Activated naive CD8-positive, alpha-beta T cell treated with anti-CD3 and anti-CD28 coated beads, Interleukin-2, amount 50 U/mL, for 24 hours (primary cell): ENCODE measurements at regions not wholly inside any gene's neighbourhood (a gene's known extent, or its start where the extent isn't known, plus 50 kb on each side); places are given as distances from the start of the nearest gene placed in this dataset.

Source experiments
- ATAC-seq: fragments of 150-1000 bp; cut with Tn5 transposase; one replicate; pipeline ENCODE4 v1.10.0; 2021
- DNase-seq: peaks from one replicate; pipeline ENCODE4 v3.0.0; 2021
- H3K27ac Mint-ChIP-seq: one replicate; pipeline ENCODE4 v1.8.0; 2021; ENCODE audit warnings: mild to moderate bottlenecking, mixed read lengths
- H3K27me3 Mint-ChIP-seq: one replicate; pipeline ENCODE4 v1.8.0; 2021; ENCODE audit warnings: mixed read lengths
- H3K36me3 Mint-ChIP-seq: one replicate; pipeline ENCODE4 v1.8.0; 2021; ENCODE audit warnings: low read depth, mixed read lengths
- H3K4me1 Mint-ChIP-seq: one replicate; pipeline ENCODE4 v1.8.0; 2021; ENCODE audit warnings: mixed read lengths
- H3K4me3 Mint-ChIP-seq: one replicate; pipeline ENCODE4 v1.8.0; 2021; ENCODE audit warnings: mild to moderate bottlenecking, moderate library complexity, mixed read lengths
- H3K9me3 Mint-ChIP-seq: one replicate; pipeline ENCODE4 v1.8.0; 2021; ENCODE audit warnings: mixed read lengths

DNA sequence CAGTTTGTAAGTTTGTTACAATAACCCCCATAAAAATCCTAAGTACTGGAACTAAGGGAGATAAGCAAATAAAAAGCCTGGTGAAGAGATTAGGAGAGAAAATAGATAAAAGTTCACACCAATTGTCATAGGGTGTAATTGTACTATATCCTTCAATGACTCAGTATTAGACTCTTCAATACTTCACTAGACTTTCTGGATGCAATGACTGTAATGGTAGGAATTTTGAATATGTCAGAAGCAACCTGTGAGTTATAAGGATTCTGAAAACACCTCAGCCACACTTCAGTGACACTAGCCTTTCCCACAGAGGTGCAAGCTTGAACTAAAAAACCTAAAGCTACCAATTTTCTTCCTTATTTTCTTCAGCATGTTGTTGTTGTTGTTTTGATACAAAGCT is 147.9 kb downstream of the PTGER3 start:
- Mint-ChIP-seq H3K27me3 (peaks cover 2% of the 10 kb centered on the region), H3K36me3 (no peaks in the 10 kb centered on the region), H3K4me1 (no peaks in the 10 kb centered on the region), H3K4me3 (no peak overlapping the region), H3K27ac (no peak overlapping the region), H3K9me3 (no peaks in the 10 kb centered on the region)
- no peak for ATAC-seq
- no peak for DNase-seq

DNA sequence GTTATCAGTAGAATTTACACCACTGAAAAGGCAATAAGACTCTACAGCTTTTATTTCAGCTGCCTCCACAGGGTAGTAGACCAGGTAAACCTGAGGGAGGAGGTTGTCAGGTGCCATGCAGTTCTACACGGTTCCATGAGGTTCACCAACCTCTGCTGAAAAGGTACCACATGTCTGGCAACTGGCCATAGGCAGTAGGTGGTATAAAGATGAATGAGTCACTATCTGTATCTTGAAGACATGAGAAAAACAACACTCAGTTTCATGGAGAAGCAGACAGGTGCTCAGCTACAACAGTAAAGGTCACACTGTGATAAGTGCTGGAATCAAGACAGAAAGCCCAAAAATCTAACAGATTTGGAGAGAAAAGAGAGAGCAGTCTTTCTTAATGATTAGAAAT is 145.4 kb downstream of the PTGER3 start:
- H3K4me3 Mint-ChIP-seq, result no peak overlapping the region

DNA sequence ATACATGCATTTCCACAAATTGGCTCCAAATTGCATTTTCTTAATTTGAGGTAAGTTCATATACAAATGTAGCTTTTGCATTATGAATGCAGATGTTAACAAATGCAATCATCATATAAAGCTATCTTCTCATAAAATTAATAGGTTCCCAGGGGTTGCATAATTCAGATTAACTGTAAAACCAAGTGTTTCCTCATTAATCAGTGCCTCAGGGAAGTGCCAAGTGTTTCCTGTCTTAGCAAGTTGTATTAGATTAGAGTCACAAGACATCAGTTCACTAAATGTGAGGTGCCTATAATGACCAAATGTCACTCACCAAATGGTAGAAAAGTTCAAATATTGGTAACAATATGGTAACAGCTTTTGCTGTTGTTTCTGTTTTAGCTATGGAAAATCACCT is 140.8 kb downstream of the PTGER3 start:
- ATAC-seq, result no peak
- no peaks in the 10 kb centered on the region for H3K27me3 Mint-ChIP-seq
- no peak for DNase-seq

More for the DNA sequence above, 145.4 kb downstream of the PTGER3 start:
- no peak for ATAC-seq
- Mint-ChIP-seq H3K27ac (no peak overlapping the region), H3K36me3 (no peaks in the 10 kb centered on the region), H3K27me3 (peaks cover 2% of the 10 kb centered on the region), H3K9me3 (no peaks in the 10 kb centered on the region), H3K4me1 (no peaks in the 10 kb centered on the region)
- no peak for DNase-seq

DNA sequence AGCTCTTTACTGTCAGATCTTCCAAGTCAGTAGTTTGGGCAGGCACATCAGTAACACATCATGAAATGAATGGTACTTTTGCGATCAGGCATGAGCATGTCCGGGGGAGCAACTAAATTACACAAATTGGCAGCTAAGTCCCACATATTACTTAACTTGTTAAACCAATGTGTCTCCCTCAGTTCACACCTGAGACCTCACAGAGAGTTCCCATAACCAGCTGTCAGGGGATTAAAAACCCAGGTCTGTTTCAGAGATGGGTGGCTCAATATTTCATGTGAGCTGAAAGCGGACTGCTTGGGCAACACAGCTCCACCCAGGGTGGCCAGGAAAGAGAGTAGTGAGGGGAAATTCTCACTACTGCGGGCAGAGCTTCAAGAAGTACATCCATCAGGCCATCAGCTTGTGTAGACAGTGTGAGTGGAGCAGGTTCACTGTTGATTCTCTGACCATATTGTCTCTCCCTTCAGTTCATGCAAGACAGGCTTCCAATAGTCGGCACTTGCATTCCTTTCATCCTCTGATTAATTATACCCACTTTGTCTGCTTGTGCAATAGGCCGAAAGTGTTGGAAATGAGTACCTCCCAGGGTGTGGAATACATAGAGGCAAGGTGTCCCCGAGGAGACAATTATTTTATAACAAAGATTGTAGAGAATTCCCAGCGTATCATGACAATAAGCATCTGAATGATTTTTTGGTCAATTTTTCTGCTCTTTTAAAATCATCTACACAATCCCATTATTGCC is 139.9 kb downstream of the PTGER3 start:
- H3K4me3 Mint-ChIP-seq, result no peak overlapping the region
- no peak for DNase-seq
- H3K27me3 Mint-ChIP-seq, result no peaks in the 10 kb centered on the region
- H3K36me3 Mint-ChIP-seq, result no peaks in the 10 kb centered on the region
- H3K27ac Mint-ChIP-seq, result no peak overlapping the region
- H3K9me3 Mint-ChIP-seq, result peaks cover 5% of the 10 kb centered on the region
- ATAC-seq, result no peak
- peaks cover 2% of the 10 kb centered on the region for H3K4me1 Mint-ChIP-seq

More for the DNA sequence above, 140.8 kb downstream of the PTGER3 start:
- Mint-ChIP-seq H3K36me3 (no peaks in the 10 kb centered on the region), H3K9me3 (peaks cover under 1% of the 10 kb centered on the region), H3K27ac (no peak overlapping the region), H3K4me3 (no peak overlapping the region), H3K4me1 (peaks cover 2% of the 10 kb centered on the region)

DNA sequence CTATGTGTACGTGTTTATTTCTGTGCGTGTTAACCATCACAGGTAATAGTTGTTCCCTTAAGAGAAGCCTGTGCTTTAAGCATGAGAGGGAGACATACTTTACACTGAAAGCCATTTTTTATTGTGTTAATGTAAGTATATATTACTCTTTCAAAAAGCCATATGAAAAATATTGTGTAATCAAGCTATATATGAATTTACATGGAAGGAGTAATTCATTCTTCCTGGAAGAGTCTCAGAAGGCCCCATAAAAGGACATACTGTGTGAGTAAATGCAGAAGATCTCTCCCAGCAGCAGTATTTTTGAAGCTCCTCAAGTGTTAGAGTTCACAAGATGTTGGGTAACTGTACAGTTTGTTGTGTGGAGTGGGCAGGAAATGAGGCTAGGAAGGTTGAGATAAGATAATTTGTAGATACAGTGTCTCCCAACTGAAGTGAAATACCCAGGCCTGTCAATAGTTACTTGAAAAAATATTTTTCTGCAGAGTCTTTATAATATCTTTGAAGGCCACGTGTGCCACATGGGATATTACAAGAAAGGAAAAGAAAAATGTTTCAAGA is 138.3 kb downstream of the PTGER3 start:
- DNase-seq (no peak), ATAC-seq (no peak)
- Mint-ChIP-seq H3K27ac (no peak overlapping the region), H3K27me3 (no peaks in the 10 kb centered on the region), H3K36me3 (no peaks in the 10 kb centered on the region), H3K4me3 (no peak overlapping the region), H3K9me3 (peaks cover 5% of the 10 kb centered on the region), H3K4me1 (peaks cover 2% of the 10 kb centered on the region)

DNA sequence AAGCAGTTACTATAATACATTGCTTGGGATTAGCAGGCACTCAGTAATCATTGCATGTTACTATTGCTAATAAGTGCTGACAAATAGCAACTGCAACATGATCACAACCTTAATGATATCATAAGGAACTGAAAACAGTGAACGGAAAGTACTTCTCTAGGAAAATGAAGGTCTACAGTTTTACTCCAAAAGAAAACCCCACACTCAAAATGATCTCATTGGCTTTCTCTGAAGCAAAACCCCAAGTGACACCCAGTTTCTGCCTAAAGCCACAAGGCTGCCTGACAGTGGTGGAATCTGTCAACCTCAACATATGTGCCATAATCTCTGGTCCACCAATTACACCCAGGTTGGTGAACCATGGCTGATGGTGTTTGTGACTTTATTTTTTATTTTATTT is 137.6 kb downstream of the PTGER3 start:
- Mint-ChIP-seq H3K27ac (no peak overlapping the region), H3K36me3 (no peaks in the 10 kb centered on the region)

DNA sequence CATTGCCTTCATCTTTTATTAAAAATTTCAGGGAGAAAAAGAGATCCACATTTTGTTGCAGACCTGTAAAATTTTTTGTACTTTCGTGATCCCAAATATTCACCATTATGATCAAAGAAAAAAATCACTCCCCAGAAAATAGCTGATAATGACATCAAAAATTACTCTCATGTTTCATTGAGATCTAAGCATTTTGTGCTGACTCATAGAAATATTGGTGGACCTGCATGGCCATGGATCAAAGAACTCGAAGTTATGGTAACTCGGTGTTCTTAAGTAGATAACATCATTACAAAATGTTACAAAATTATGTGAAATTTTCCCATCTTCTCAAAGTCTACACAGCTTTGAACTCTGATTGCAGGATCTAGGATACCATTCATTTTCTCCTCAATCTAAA is 135.8 kb downstream of the PTGER3 start:
- Mint-ChIP-seq H3K36me3 (no peaks in the 10 kb centered on the region), H3K4me3 (no peak overlapping the region), H3K27me3 (no peaks in the 10 kb centered on the region), H3K4me1 (peaks cover 2% of the 10 kb centered on the region), H3K9me3 (peaks cover 5% of the 10 kb centered on the region), H3K27ac (no peak overlapping the region)
- no peak for ATAC-seq
- no peak for DNase-seq

More for the DNA sequence above, 137.6 kb downstream of the PTGER3 start:
- DNase-seq (no peak), ATAC-seq (no peak)
- H3K4me3 Mint-ChIP-seq, result no peak overlapping the region
- peaks cover 5% of the 10 kb centered on the region for H3K9me3 Mint-ChIP-seq
- H3K27me3 Mint-ChIP-seq, result no peaks in the 10 kb centered on the region
- H3K4me1 Mint-ChIP-seq, result peaks cover 2% of the 10 kb centered on the region

DNA sequence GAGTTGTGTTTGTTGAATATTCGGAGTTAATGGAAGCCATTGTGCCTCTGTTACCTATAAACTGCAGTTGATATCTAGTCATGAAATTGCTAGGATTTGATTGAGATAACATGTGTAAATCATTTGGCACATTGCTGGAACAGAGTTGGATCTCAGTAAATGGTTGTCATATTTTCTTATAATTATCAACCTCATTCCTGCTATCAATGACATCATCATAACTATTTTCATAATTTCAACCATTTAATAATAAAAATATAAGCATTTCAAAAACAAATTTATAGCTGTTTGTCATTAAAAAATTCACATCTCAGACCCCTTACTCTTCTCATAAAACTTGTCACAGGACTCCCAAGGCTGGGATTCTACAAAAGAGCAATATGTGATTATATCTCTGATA is 133.4 kb downstream of the PTGER3 start:
- no peaks in the 10 kb centered on the region for H3K27me3 Mint-ChIP-seq

DNA sequence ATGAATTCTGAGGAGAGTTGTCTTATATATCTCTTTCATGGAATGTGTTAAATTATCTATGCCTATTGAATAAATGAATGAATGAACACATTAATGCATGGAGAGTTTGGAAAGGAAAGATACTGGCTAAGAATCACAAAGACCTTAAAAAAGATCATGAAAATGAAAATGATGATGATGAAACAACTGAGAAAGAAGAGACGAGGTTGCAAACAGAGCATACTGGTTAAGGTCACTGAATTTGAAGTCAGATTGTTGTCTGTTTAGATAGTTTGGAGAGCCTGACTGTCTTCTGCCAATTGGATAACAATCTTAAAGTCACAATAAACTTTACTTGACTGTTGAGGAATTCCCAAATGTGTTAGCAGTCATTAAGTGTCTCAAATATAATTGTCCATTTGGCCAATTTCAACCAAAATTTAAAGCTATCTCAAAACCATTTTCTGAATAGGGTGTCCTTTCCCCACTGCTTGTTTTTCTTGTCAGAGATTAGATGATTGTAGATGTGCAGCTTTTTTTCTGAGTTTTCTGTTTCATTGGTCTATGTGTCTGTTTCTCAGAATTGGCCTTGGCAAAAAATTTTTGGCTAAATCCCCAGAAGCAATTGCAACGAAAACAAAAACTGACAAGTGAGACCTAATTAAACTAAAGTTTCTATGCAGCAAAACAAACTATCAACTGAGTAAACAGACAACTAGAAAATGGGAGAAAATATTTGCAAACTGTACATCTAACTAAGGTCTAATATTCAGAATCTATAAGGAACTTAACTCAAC is 132.2 kb downstream of the PTGER3 start:
- no peaks in the 10 kb centered on the region for H3K27me3 Mint-ChIP-seq
- ATAC-seq (no peak), DNase-seq (no peak)

More for the DNA sequence above, 133.4 kb downstream of the PTGER3 start:
- Mint-ChIP-seq H3K4me3 (no peak overlapping the region), H3K4me1 (peaks cover 2% of the 10 kb centered on the region), H3K27ac (no peak overlapping the region), H3K9me3 (peaks cover 5% of the 10 kb centered on the region), H3K36me3 (no peaks in the 10 kb centered on the region)
- no peak for ATAC-seq
- DNase-seq, result no peak

DNA sequence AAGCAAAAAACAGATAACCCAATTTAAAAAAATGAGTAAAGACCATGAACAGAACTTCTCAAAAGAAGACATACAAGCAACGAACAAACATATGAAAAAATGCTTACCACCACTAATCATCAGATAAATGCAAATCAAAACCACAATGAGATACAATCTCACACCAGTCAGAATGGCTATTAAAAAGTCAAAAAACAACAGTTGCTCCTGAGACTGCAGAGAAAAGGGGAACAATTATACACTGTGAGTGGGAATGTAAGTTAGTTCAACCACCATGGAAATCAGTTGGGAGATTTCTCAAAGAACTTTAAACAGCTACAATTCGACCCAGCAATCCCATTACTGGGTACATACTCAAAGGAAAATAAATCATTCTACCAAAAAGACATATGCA is 131.6 kb downstream of the PTGER3 start:
- Mint-ChIP-seq H3K27ac (no peak overlapping the region), H3K9me3 (peaks cover 5% of the 10 kb centered on the region), H3K4me1 (no peaks in the 10 kb centered on the region), H3K4me3 (no peak overlapping the region), H3K36me3 (no peaks in the 10 kb centered on the region), H3K27me3 (no peaks in the 10 kb centered on the region)
- DNase-seq (no peak), ATAC-seq (no peak)

More for the DNA sequence above, 132.2 kb downstream of the PTGER3 start:
- Mint-ChIP-seq H3K4me3 (no peak overlapping the region), H3K36me3 (no peaks in the 10 kb centered on the region), H3K9me3 (peaks cover 5% of the 10 kb centered on the region), H3K4me1 (no peaks in the 10 kb centered on the region), H3K27ac (no peak overlapping the region)

DNA sequence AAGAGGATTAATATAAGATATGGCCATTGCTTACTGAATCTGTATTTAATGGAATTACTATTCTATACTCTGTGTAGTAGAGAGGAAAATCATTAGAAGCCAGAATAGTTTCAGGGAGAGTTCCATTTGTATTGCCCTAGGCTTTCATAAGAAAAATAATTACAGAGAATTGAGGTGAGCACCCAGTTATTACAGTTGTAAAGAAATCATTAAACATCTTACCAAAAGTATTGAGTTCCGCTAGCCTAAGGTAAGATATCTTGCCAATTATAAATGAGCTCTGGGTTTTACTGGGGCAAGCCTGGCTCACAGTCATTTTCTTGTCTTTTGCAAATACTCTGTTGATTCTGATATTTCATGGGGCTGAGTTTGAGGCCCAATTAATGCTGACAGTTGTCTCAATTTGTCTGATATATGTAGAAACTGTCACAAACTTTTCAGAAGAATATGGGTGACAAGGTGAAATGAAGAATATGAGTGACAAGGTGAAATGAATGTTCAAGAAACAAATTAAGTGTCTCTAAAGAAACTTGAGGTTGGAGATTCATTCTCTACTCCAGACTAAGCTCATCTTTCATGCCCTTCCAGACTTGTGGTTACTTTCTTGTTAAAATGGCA is 127.8 kb downstream of the PTGER3 start:
- Mint-ChIP-seq H3K36me3 (no peaks in the 10 kb centered on the region), H3K27ac (no peak overlapping the region), H3K4me1 (no peaks in the 10 kb centered on the region), H3K27me3 (no peaks in the 10 kb centered on the region), H3K4me3 (no peak overlapping the region), H3K9me3 (peaks cover 16% of the 10 kb centered on the region)
- no peak for ATAC-seq
- no peak for DNase-seq
